NT2/D1 (cell line): ENCODE measurements at regions not wholly inside any gene's neighbourhood (a gene's known extent, or its start where the extent isn't known, plus 50 kb on each side); places are given as distances from the start of the nearest gene placed in this dataset.

Experiments
- YY1 ChIP-seq: IDR thresholded peaks from 2 replicates; pipeline ENCODE4 v1.6.1; 2011; ENCODE audit not compliant: insufficient read length, insufficient read depth
- ZNF274 ChIP-seq: IDR thresholded peaks from 2 replicates; pipeline ENCODE4 v1.6.1; 2011; ENCODE audit warnings: mild to moderate bottlenecking, low read depth, low read length

DNA sequence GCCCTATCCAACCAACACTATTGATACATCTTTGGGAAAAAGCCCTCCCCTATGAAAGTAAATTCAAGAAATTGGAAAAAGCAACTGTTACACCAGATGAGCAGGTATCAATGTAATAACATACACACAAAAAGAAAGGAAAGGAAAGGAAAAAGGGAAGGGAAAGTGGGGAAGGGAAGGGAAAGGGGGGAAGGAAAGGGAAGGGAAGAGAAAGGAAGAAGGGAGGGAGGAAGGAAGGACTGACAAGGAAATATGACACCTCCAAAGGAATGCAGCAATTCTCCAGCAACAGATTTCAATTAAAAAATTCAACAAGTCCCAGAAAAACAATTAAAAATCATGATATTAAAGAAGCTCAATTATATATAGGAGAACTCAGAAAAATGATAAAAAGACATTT lies 176.9 kb upstream of the OPRM1 start:
- no peak for TF ChIP-seq ZNF274
- no peak for TF ChIP-seq YY1
